Colon (tissue), 2 donors: ENCODE measurements at regions not wholly inside any gene's neighbourhood (a gene's known extent, or its start where the extent isn't known, plus 50 kb on each side); places are given as distances from the start of the nearest gene placed in this dataset.
"Not testable (repeated sequence)": the region's sequence is repeated elsewhere in the genome, so short reads cannot be mapped to it uniquely, and the experiment has no call there.

Experiments used
- FAIRE-seq: peaks from 2 replicates; lab custom pipeline; 2012; peaks lifted over from hg19 to GRCh38; lab: Jason Lieb, UNC
- donor health status: control.
- donor health status: control.

DNA sequence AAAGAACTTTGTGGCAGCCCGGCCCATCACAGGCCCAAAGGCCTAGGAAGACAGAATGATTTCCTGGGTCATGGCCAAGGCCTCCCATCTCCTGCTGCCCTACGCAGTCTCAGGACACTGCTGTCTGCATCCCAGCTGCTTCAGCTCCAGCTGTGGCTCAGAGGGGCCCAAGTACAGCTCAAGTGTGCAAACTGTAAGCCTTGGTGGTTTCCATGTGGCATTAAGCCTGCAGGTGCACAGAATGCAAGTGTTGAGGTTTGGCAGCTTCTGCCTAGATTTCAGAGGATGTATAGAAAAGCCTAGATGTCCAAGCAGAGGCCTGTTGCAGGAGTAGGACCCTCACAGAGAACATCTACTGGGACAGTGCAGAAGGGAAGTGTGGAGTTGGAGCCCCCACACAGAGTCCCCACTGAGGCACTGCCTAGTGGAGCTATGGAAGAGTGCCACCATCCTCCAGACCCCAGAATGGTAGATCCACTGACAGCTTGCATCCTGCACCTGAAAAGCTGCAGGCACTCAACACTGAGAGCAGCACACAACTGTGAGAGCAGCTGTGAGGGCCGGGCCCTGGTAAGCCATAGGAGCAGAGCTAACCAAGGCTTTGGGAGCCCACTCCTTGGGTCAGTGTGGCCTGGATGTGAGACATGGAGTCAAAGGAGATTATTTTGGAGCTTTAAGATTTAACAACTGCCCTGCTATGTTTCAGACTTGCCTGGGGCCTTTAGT, 208.2 kb upstream of the CMC1 start:
- FAIRE-seq = no peak

DNA sequence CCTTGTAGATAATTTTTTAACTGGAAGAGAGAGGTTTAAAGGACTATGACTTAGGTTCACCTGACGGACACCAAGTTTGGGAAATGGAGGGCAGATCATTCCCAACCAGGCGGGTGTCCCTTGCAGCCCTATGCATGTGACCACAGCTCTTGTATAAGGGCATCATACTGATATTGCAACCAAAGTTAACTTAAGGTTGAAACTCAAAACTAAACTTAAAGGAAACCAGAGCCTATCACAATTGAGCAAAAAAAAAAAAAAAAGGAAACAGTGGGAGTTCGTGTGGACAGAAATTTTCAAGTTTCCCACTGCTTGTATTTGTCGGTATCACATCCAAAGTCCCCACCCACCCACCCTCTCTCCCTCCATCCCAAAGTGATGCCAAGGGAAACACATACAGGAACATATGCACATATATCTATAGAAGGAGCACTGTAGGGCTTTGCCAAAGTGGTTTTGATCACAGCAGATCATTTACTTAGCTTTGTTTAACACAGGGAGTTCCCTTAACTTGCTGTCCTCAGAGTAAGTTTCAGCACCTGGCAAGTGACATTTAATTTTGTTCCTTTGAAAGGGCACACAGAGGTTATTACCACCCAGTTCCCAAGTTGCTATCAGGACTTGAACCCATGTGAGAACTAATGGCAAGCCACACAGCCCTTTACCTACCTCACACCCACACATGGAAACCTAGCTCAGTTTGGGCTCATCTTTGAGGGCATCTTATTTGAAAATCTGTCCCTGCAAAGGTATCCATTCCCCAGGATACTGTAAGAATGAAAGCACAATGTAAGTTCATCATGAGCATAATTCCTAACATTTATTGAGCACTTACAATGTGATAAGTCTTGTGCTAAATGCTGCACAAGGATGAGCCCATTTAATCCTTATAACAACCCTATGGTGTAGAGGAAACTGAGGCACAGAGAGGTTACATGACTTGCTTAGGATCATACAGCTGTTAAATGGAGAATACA, 204.5 kb upstream of the CMC1 start:
- no peak for FAIRE-seq

DNA sequence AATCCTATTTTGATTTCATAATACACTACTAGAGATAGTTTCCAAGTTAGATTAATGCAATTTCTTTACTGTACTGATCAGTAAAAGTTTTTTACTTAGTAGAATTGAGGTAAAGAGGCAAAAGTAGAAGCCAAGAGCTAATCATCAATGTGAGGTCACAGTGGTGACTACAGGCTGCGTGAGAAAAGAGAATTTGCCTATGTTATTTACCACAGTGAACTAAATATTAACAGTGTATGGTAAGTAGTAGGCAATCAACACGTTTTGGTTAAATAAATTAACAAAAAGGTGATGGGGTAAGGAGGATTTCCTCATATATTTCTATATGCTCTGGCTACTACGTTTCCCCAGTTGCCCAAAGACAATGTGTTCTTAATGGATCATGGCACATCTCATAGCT, 202.2 kb upstream of the CMC1 start:
- no peak for FAIRE-seq

DNA sequence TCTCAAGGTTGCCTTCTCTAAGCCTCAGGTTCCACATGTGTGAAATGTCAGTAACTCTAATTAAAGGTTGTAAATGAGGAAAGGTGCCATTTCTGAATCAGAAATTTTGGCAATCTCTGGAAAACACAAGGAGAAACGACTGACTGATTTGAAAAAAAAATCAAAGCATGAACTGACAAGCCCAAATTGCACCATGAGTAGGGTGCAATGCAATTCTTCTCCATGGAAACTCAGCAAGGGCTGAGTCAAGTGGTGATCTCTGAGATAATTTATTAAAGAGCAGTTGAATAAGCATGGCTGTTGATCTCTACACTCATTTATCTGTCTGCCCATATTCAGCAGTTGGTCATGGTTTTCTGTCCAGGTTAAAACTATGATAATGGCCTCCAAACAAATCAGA, 201.6 kb upstream of the CMC1 start:
- no peak for FAIRE-seq

DNA sequence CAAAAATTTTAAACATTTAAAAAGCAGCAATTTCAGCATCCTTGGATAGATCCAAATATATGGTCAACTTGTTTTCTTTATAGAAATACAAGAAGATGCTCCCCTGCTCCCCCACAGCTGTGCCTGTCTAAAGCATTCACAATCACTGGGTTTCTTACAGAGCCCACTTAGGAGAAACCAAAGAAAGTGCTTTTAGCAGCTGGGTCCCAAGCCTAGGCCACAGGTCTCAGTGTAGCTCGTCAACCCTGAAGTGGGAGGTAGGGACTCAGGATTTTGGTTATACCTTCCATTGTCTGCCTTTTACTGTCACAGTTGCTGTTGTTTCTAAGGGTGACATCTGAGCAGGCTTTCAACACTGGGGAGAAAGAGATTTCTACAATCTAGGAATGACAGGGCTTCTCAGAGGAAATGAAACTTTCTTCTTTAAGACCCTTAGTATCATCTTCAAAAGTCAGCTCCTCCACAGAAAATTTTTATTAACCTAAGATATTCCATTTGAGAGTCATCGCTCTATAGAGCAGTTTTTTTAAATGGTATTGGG, 199.3 kb upstream of the CMC1 start:
- FAIRE-seq = no peak

DNA sequence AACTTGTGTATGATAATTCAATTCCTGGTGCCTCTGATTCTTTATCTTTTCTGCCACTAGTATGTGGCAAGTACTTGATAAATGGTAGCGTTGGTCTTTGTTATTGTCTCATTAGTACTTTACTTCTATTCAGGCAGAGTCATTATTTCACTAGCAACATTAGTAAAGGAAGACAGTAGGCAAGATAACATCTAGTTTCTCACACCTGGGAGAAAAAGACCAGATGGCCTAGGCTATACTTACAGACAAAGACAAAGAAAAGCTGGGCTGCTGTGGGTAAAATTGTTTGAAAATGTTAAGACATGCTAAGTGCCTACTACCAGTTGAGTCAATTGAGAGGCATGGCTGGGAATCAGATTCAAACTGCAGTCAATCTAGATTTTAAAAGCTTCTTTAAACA, 198.7 kb upstream of the CMC1 start:
- FAIRE-seq = no peak

DNA sequence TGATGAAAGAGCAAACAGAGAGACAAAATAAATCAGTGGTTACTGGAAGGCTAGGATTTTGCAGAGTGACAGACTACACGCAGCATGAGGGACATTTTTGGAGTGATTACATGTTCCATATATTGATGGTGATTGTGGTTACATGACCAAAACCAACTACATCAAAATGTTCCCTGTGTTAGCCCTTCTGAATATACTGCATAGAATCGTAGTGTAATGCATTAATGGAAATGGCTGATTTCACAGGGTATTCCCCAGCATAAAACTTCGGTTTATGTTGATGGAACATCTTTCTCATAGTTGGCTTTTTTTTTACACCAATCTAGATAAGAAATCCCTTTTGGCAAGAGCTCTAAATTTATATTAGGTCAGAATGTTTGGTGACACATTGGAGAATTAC, 191.3 kb upstream of the CMC1 start:
- FAIRE-seq = no peak

DNA sequence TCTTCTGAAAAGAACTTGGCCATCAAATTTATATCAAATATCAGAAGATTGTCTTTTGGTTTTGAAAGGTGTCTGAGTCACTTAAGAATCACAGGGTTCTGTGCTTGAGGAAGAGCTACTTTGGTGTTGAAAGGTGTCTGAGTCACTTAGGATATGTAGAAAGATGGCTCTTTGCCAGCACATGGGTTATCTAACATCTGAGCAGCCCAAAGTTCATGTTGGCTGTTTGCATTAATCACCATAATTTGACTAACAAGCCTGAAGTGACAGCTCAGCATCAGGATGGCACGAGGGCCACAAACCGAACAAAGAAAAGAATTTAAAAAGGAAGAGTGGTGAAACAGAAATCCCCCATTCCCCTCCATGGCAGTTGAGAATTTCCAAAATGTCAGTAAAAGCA, 190.5 kb upstream of the CMC1 start:
- FAIRE-seq = no peak

DNA sequence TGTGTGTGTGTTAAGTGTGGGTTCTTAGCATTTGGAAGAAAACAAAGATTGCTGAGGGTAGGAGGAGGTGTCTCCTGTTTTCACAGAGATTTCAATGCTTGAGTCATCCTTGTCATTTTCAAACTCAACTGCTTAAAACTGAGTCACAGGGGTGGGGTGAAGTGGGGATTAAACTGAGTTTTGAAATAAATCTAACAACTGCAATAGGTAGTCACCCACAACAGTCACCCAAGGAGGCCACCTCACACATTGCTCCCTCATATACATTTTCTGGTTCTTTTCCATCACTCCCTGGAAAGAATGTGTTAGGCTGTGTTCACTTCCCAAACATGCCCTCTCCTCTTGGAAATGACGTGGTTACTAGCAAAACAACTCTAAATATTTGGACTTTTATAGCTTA, 187.7 kb upstream of the CMC1 start:
- FAIRE-seq = no peak

DNA sequence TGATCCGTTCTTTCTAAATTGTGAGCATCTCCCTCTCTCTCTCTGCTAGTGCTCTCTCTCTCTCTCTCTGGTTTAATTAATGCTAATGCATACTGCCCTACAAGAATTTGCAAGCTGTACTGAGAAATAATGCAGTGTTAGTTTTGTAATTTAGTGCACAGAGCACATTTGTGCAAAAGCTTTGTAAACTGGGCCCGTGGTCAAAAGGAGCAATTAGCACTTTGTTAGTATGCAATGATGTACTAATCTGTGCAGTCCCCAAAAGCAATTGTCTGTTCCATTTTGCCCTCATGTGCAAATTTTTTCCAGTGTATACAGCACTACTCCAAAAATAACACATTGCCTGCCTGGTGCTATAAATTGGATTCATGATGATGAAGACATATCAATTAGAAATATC, 184.6 kb upstream of the CMC1 start:
- FAIRE-seq = no peak

DNA sequence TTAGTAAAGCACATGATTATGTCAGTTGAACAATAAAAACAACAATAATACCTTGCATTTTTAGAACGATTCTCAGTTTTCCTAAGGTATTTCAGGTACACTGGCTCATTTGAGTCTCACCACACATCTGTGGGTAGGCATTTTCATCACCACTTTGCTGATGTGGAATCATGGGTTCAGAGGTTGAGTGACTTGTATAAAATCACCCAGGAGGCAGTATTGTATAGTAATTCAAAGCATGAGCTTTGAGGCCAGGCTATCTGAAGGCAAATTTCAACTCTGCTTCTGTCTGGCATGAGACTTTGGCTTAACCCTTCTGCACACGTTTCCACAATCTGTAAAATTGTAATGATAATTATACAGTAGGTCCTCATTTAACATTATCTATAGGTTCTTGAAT, 183.9 kb upstream of the CMC1 start:
- no peak for FAIRE-seq

DNA sequence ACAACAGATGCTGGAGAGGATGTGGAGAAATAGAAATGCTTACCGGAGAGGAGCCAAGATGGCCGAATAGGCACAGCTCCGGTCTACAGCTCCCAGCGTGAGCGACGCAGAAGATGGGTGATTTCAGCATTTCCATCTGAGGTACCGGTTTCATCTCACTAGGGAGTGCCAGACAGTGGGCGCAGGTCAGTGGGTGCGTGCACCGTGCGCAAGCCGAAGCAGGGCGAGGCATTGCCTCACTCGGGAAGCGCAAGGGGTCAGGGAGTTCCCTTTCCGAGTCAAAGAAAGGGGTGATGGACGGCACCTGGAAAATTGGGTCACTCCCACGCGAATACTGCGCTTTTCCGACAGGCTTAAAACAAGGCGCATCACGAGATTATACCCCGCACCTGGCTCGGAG, 182.2 kb upstream of the CMC1 start:
- not testable (repeated sequence) for FAIRE-seq

DNA sequence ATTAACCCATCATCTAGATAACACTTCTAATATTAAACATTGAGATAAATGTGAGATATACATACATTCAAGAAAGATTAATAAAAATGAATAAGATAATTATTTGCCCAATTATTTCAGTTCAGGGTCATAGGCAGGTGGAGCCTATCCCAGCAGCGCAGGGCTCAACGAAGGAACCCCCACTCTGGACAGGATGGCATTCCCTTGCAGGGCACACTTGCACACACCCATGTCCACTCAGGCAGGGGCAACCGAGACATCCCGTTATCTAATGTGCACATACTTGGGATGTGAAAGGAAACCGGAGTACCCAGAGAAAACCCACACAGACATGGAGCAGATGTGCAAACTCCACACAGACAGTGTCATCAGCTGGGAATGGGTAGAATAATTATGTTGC, 175.4 kb upstream of the CMC1 start:
- no peak for FAIRE-seq

DNA sequence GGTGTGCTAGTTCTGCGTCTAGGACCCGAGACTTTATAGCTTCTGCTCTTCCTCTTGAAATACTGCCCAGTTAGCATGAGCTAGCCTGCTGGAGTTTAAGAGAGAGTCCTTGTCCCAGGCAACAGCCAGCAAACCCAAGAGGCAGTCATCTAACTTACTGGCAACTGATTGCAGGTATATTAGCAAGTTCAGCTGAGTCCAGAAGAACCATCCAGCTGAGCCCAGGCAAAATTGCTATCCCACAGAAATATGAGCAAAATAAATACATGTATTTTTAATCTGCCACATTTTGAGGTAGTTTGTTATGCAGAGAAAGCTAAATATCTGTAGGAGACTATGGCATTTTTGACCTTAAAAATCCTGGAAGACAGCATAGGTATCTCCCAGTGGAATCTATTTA, 174.4 kb upstream of the CMC1 start:
- no peak for FAIRE-seq

DNA sequence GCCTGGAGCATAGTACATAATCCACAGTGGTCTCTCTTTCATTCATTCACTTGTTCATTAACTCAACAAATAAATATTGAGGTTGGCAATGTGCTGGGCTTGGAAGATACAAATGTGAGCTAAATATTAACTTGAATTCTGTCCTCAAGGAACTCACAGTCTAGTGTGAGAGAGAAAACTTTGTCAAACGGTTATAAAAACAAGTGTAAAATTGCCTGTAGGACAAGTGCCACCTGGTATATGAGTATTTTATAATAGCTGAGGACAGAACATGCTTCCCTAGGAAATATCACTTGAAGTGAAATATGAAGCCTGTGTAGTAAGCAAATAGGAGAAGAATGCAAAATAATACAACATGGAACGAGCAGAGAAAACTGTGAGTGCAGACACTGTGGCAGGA, 173.1 kb upstream of the CMC1 start:
- FAIRE-seq = no peak

DNA sequence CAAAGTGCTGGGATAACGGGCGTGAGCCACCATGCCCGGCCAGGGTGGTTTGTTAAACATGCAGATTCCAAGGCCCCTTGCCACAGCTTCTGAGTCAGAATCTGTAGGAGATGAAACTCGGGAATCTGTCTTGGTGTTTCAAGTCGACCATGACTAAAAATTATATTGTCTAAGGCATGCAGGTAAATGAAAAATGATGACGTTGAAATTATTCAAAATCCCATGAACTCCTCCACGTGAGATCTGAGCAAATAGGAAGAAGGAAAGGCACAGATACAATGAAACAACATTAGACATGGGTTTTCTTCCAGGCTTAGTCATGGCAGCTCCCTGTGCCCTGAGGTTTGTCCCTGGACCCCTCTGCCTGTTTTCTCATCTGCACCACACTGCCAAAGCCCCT, 172.0 kb upstream of the CMC1 start:
- FAIRE-seq = no peak

DNA sequence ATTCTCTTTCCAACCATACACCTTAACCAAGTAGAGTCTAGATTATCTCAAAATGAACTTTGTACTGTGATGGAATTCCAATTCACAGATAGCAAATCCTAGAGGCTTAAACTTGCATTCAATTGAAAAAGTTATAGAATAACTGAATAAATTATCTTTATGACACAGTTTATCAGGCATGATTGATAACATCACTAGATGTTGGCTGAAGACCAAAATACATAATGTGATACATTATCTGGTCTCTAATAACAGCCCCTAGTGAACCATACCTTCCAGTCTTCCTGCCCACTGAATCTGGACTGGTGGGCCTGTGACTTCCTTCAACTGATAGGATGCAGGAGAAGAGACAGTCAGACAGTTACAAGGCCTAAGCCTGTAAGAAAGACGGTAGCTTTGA, 165.2 kb upstream of the CMC1 start:
- FAIRE-seq = no peak

DNA sequence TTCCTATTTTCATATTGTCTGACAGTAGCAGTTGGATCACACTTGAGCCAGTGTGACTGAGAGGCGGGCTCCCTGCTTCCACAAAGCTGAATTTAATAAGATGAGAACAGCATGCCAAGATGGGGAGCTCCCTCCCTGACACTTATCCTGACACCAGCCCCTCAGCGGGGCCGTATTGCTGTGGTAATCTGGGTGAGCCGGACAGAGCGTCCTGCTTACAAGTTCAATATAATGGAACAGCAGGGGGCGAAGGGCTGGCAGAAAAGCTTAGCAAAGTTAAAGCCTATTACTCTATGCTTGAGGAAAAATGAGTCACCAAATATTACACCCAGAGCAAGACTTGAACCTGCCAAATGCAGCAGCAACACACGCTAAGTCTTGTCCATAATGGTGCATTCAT, 163.8 kb upstream of the CMC1 start:
- FAIRE-seq = no peak

DNA sequence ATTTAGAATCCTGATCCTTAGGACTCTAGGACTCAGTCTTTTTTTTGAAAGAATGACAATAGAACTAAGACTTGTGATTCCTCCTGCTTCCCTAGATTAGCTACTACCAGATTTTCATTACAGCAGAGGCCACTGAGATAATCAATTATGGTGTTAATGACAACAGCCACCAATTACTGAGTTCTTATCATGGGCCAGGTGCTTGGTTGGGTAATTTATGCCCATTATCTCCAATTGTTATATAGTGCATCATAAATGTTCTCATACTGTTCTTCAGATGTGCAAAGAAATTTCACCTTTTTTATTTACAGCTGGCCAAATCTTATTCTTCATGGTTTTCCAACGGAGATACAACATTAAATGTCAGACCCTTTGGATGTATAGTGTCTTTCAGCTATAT, 162.9 kb upstream of the CMC1 start:
- no peak for FAIRE-seq

DNA sequence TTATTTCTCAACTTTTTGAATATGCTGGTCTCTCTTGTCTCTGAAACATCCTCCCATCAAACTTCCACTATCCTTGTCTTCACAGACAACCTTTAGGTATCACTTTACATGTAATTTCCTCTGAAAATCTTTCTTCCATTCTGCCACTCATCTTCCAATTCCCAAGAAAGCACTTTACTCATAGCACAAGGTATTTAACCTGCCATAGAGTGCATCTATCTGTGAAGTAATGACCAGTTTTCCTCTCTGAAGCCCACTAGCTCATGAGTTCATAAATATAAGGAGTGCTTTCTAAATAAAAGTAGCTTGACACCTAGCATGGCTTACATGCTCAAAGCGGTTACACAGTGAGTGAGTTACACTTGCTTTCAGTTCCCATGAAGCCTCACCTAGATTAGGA, 160.7 kb upstream of the CMC1 start:
- no peak for FAIRE-seq

DNA sequence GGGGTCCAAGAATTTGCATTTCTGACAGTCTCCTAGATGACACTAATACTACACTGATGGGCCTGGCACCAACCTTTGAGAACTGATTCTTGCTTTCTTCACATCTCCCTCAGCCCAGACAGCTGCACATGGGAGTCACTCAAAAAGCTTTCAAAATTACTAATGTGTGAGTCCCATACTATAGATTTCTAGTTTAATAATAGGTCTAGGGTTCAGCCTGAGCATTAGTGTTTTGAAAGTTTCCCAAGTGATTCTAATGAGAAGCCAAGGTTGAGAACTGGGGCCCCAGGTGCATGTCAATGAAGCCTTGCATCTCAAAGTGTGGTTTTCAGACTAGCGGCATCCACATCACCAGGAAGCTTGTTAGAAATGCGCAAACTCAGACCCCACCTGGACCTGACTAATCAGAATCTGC, 159.9 kb upstream of the CMC1 start:
- no peak for FAIRE-seq

DNA sequence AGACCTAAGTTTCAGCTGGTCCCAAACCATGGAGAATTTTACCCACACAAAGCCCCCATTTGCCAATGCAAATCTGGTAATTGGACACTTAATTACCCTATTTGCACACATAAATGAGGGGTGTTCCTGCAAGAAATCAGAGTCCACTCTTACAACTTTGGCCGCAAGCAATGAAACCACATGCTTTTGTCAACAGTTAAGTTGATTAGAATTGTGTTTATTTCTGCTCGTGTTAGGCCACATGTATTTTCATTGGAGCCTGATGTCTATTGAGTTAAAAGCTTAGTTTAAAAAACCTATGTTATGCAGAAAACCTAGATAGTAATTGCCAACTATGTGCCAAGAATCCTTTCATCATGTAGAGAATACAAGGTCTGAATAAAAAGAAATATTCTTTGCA, 153.8 kb upstream of the CMC1 start:
- no peak for FAIRE-seq

DNA sequence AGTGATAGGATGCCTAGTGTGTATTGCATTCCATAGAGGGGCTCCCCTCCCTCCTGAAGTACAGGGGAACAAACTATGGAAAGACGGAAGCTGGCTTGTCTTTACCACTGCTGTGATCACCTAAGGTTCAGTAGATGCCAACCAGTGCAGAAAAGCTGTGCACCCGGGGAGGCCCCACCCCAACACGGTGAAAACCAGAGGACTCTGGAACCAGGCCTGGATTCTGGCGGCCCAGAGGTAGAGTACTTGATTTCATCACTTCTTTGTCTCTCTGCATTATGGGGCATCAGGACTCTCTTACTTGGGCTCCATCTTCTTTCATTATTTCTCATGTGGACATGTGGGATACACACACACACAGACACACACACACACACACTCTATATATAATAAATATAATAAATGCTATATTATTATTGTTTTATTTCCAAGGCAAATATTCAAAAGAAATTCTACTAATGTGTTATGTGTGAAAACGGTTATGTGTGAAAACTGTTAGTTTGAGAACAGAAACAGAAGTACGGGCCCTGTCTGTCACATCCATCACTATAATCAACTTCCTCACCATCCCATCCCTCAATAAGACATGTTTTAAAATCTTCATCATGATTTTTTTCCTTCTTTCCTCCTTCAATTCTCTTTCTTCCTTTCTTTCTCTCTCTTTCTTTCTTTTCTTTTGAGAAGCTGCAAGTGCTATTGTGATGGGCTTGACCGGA, 152.4 kb upstream of the CMC1 start:
- FAIRE-seq = no peak
